HCT116 (cell line): ENCODE measurements at regions not wholly inside any gene's neighbourhood (a gene's known extent, or its start where the extent isn't known, plus 50 kb on each side); places are given as distances from the start of the nearest gene placed in this dataset.

Experiments used
- ELF1 ChIP-seq: IDR thresholded peaks from 2 replicates; pipeline ENCODE4 v1.6.1; 2012; ENCODE audit warnings: low read depth, borderline replicate concordance
- EZH2phosphoT487 ChIP-seq: fragments of 200-600 bp; IDR thresholded peaks from 2 replicates; pipeline ENCODE4 v1.6.1; 2018; ENCODE audit warnings: antibody characterized with exemption, borderline replicate concordance
- POLR2A ChIP-seq: IDR thresholded peaks from 2 replicates; pipeline ENCODE4 v1.7.0; 2011; ENCODE audit warnings: borderline replicate concordance; ENCODE audit not compliant: insufficient read depth, insufficient read length; ENCODE audit errors: extremely low read depth
- POLR2AphosphoS5 ChIP-seq: IDR thresholded peaks from 2 replicates; pipeline ENCODE4 v1.6.1; 2011; ENCODE audit warnings: mild to moderate bottlenecking, low read depth, low read length, moderate library complexity
- SIN3A ChIP-seq: IDR thresholded peaks from 2 replicates; pipeline ENCODE4 v1.6.1; 2012; ENCODE audit warnings: low read depth
- TCF7L2 ChIP-seq: IDR thresholded peaks from 2 replicates; pipeline ENCODE4 v1.7.0; 2011; ENCODE audit warnings: borderline replicate concordance, inconsistent platforms; ENCODE audit not compliant: insufficient read depth, insufficient read length; ENCODE audit errors: extremely low read depth
- ZFX ChIP-seq: fragments of 450-650 bp; IDR thresholded peaks from 2 replicates; pipeline ENCODE4 v1.6.1; 2017
- TF ChIP-seq, protein P1 (sequence below), 3 experiments: fragments of 200-600 bp in 1 of 3; sonication (generic) in 1 of 3; IDR thresholded peaks in 2 of 3; conservative IDR thresholded peaks in 1 of 3; 2 replicates each; pipeline ENCODE4 v1.5.1; 2012 to 2017; ENCODE audit warnings: low read depth in 2 of 3, low read length in 2 of 3, antibody characterized with exemption in 1 of 3, borderline replicate concordance in 1 of 3, control low read depth in 1 of 3, mild to moderate bottlenecking in 1 of 3, mixed read lengths in 1 of 3, mixed run types in 1 of 3, moderate library complexity in 1 of 3; ENCODE audit not compliant: insufficient read depth in 1 of 3
- TF ChIP-seq, protein P2 (sequence below): IDR thresholded peaks from 2 replicates; pipeline ENCODE4 v1.6.1; 2012

DNA sequence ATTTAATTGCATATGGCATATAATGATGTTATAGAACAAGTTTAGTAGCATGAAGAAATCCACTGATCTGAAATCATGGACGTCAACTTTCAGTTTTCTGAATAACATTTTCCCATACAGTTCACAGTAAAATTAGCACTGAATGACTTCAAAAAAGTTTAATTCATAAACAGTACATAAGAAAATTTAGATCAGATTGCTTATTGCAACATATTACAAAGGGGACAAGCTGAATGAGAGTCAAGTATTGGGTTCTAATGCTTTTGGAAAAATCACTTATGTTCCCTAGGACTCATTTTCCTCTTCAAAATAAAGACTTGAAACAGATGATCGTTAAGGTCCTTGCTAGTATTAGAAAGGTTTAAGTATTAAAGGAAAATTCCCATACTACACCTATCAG, 898.3 kb upstream of the INTU start:
- TF ChIP-seq, protein P1, sequence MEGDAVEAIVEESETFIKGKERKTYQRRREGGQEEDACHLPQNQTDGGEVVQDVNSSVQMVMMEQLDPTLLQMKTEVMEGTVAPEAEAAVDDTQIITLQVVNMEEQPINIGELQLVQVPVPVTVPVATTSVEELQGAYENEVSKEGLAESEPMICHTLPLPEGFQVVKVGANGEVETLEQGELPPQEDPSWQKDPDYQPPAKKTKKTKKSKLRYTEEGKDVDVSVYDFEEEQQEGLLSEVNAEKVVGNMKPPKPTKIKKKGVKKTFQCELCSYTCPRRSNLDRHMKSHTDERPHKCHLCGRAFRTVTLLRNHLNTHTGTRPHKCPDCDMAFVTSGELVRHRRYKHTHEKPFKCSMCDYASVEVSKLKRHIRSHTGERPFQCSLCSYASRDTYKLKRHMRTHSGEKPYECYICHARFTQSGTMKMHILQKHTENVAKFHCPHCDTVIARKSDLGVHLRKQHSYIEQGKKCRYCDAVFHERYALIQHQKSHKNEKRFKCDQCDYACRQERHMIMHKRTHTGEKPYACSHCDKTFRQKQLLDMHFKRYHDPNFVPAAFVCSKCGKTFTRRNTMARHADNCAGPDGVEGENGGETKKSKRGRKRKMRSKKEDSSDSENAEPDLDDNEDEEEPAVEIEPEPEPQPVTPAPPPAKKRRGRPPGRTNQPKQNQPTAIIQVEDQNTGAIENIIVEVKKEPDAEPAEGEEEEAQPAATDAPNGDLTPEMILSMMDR (IDR thresholded peaks at IDR 0.05 in 2 of 3, conservative IDR thresholded peaks at IDR 0.05 in 1 of 3; ENCODE audit: borderline replicate concordance in 1 of 3, insufficient read depth in 1 of 3, low read depth in 2 of 3, low read length in 2 of 3) = no peak
- TF ChIP-seq POLR2A (no peak), POLR2AphosphoS5 (no peak), EZH2phosphoT487 (no peak), SIN3A (no peak), ELF1 (no peak), ZFX (no peak), TCF7L2 (no peak)
- TF ChIP-seq, protein P2, sequence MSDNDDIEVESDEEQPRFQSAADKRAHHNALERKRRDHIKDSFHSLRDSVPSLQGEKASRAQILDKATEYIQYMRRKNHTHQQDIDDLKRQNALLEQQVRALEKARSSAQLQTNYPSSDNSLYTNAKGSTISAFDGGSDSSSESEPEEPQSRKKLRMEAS = no peak
